HCT116 (cell line): ENCODE measurements at regions not wholly inside any gene's neighbourhood (a gene's known extent, or its start where the extent isn't known, plus 50 kb on each side); places are given as distances from the start of the nearest gene placed in this dataset.

Experiments used
- ATAC-seq: fragments of 200-7000 bp; cut with Tn5 transposase; 2 replicates; pipeline ENCODE4 v1.9.1; 2020; ENCODE audit warnings: mild to moderate bottlenecking, moderate library complexity
- BruUV-seq: library from RNA; stranded (reverse); fragments of 400-500 nt; replicated peaks from 2 replicates; lab custom pipeline; 2021; lab: Mats Ljungman, UMichigan
- CTCF ChIA-PET: fragments of 300-600 bp; sonication (Branson Sonifier 250); formaldehyde crosslinking; loops from one replicate; lab custom pipeline; 2021; ENCODE audit warnings: antibody characterized with exemption; lab: Charles Lee
- POLR2A ChIA-PET: fragments of 300-600, 350-600 bp; sonication (Branson Sonifier 250); formaldehyde crosslinking; loops from one replicate; lab custom pipeline; 2021; ENCODE audit warnings: antibody characterized with exemption; lab: Charles Lee
- RAD21 ChIA-PET, 2 experiments: fragments of 300-600 bp; sonication (Branson Sonifier 250); formaldehyde crosslinking; loops; one replicate each; lab custom pipeline; 2023; ENCODE audit warnings: low total read pairs in 2 of 2; ENCODE audit not compliant: uncharacterized antibody in 2 of 2, unreplicated experiment in 2 of 2, low non-redundant PET in 1 of 2; lab: Charles Lee
- DNase-seq: peaks from one replicate; pipeline ENCODE4 v3.0.0-alpha.2; 2010; ENCODE audit warnings: low read depth, low spot score
- H2AFZ ChIP-seq: fragments of 200-600 bp; shearing (Covaris generic), sonication (generic); 2 replicates; pipeline ENCODE4 v1.6.1; 2017; ENCODE audit warnings: low read depth, mixed run types, mixed read lengths, antibody characterized with exemption, low read length; ENCODE audit not compliant: poor library complexity, severe bottlenecking
- H3K27ac ChIP-seq: 2 replicates; pipeline ENCODE4 v1.5.1; 2012; ENCODE audit warnings: low read depth, low read length
- H3K27me3 ChIP-seq: fragments of 200-600 bp; sonication (generic); 2 replicates; pipeline ENCODE4 v1.6.1; 2016; ENCODE audit warnings: mixed run types, low read length, mixed read lengths; ENCODE audit not compliant: insufficient read depth
- H3K36me3 ChIP-seq, 2 experiments: fragments of 200-500 bp in 1 of 2; fragments of 200-600 bp in 1 of 2; sonication (Bioruptor generic) in 1 of 2; sonication (generic) in 1 of 2; 2 replicates each; pipeline versions ENCODE4 v1.5.1 to v1.6.1; 2014 to 2016; ENCODE audit warnings: low read length in 2 of 2, inconsistent platforms in 1 of 2, mixed read lengths in 1 of 2, mixed run types in 1 of 2; ENCODE audit not compliant: insufficient read depth in 2 of 2, control insufficient read depth in 1 of 2
- H3K4me1 ChIP-seq, 2 experiments: fragments of 200-600 bp in 1 of 2; sonication (generic) in 1 of 2; 2 replicates each; pipeline versions ENCODE4 v1.5.1 to v1.6.1; 2012 to 2017; ENCODE audit warnings: low read length in 2 of 2, inconsistent platforms in 1 of 2, mild to moderate bottlenecking in 1 of 2, mixed read lengths in 1 of 2, mixed run types in 1 of 2, moderate library complexity in 1 of 2; ENCODE audit not compliant: insufficient read depth in 2 of 2, control insufficient read depth in 1 of 2
- H3K4me2 ChIP-seq: fragments of 200-600 bp; sonication (generic); 2 replicates; pipeline ENCODE4 v1.6.1; 2017; ENCODE audit warnings: mixed run types, low read length, mixed read lengths
- H3K4me3 ChIP-seq, 2 experiments: fragments of 200-600 bp in 1 of 2; sonication (generic) in 1 of 2; replicated peaks in 1 of 2; 2 replicates each; pipeline ENCODE4 v1.5.1; 2011 to 2016; ENCODE audit warnings: low read length in 2 of 2, control low read depth in 1 of 2, low read depth in 1 of 2, mild to moderate bottlenecking in 1 of 2, mixed read lengths in 1 of 2, mixed run types in 1 of 2
- H3K79me2 ChIP-seq: fragments of 200-600 bp; sonication (generic); 2 replicates; pipeline ENCODE4 v1.6.1; 2017; ENCODE audit warnings: mild to moderate bottlenecking, mixed run types, low read length, moderate library complexity, mixed read lengths; ENCODE audit not compliant: insufficient read depth
- H3K9ac ChIP-seq: fragments of 200-600 bp; sonication (generic); 2 replicates; pipeline ENCODE4 v1.6.1; 2016; ENCODE audit warnings: low read length, mixed read lengths
- H3K9me2 ChIP-seq: fragments of 200-600 bp; sonication (generic), shearing (Covaris generic); 2 replicates; pipeline ENCODE4 v1.6.1; 2017; ENCODE audit warnings: mixed run types, mild to moderate bottlenecking, moderate library complexity; ENCODE audit not compliant: insufficient read depth
- H3K9me3 ChIP-seq, 2 experiments: fragments of 200-500 bp in 1 of 2; fragments of 200-600 bp in 1 of 2; sonication (Bioruptor generic) in 1 of 2; sonication (generic) in 1 of 2; 2 replicates each; pipeline ENCODE4 v1.6.1; 2014 to 2017; ENCODE audit warnings: low read length in 2 of 2, mixed read lengths in 2 of 2, inconsistent platforms in 1 of 2, low read depth in 1 of 2, mild to moderate bottlenecking in 1 of 2, mixed run types in 1 of 2, moderate library complexity in 1 of 2; ENCODE audit not compliant: control insufficient read depth in 1 of 2, insufficient read depth in 1 of 2
- H4K20me1 ChIP-seq: fragments of 200-600 bp; sonication (generic), shearing (Covaris generic); 2 replicates; pipeline ENCODE4 v1.6.1; 2017; ENCODE audit warnings: mixed run types, mild to moderate bottlenecking, moderate library complexity; ENCODE audit not compliant: insufficient read depth
- CBX3 ChIP-seq: IDR thresholded peaks from 2 replicates; pipeline ENCODE4 v1.6.1; 2012; ENCODE audit warnings: low read depth
- CEBPB ChIP-seq: IDR thresholded peaks from 2 replicates; pipeline ENCODE4 v1.6.1; 2012; ENCODE audit warnings: low read depth
- EZH2phosphoT487 ChIP-seq: fragments of 200-600 bp; IDR thresholded peaks from 2 replicates; pipeline ENCODE4 v1.6.1; 2018; ENCODE audit warnings: antibody characterized with exemption, borderline replicate concordance
- JUND ChIP-seq: IDR thresholded peaks from 2 replicates; pipeline ENCODE4 v1.6.1; 2012
- POLR2A ChIP-seq: IDR thresholded peaks from 2 replicates; pipeline ENCODE4 v1.7.0; 2011; ENCODE audit warnings: borderline replicate concordance; ENCODE audit not compliant: insufficient read depth, insufficient read length; ENCODE audit errors: extremely low read depth
- POLR2AphosphoS5 ChIP-seq: IDR thresholded peaks from 2 replicates; pipeline ENCODE4 v1.6.1; 2011; ENCODE audit warnings: mild to moderate bottlenecking, low read depth, low read length, moderate library complexity
- SIN3A ChIP-seq: IDR thresholded peaks from 2 replicates; pipeline ENCODE4 v1.6.1; 2012; ENCODE audit warnings: low read depth
- SP1 ChIP-seq: IDR thresholded peaks from 2 replicates; pipeline ENCODE4 v1.6.1; 2012; ENCODE audit warnings: low read depth
- TCF7L2 ChIP-seq: IDR thresholded peaks from 2 replicates; pipeline ENCODE4 v1.7.0; 2011; ENCODE audit warnings: borderline replicate concordance, inconsistent platforms; ENCODE audit not compliant: insufficient read depth, insufficient read length; ENCODE audit errors: extremely low read depth
- YY1 ChIP-seq: IDR thresholded peaks from 2 replicates; pipeline ENCODE4 v1.6.1; 2011; ENCODE audit warnings: low read length, low read depth, moderate library complexity, mild to moderate bottlenecking; ENCODE audit not compliant: insufficient replicate concordance; ENCODE audit errors: extremely low read depth
- ZFX ChIP-seq: fragments of 450-650 bp; IDR thresholded peaks from 2 replicates; pipeline ENCODE4 v1.6.1; 2017
- ZNF274 ChIP-seq: fragments of 200-500 bp; sonication (Bioruptor generic); IDR thresholded peaks from 2 replicates; pipeline ENCODE4 v1.6.1; 2014; ENCODE audit warnings: mild to moderate bottlenecking, low read depth, low read length, inconsistent platforms
- intact Hi-C: fragments of 100-400 bp; cut with micrococcal nuclease; formaldehyde crosslinking; loops from 2 replicates; pipeline ENCODE4 v1.10.0; 2022
- TF ChIP-seq, protein P1 (sequence below), 3 experiments: fragments of 200-600 bp in 1 of 3; sonication (generic) in 1 of 3; IDR thresholded peaks in 2 of 3; conservative IDR thresholded peaks in 1 of 3; 2 replicates each; pipeline ENCODE4 v1.5.1; 2012 to 2017; ENCODE audit warnings: low read depth in 2 of 3, low read length in 2 of 3, antibody characterized with exemption in 1 of 3, borderline replicate concordance in 1 of 3, control low read depth in 1 of 3, mild to moderate bottlenecking in 1 of 3, mixed read lengths in 1 of 3, mixed run types in 1 of 3, moderate library complexity in 1 of 3; ENCODE audit not compliant: insufficient read depth in 1 of 3
- TF ChIP-seq, protein P2 (sequence below): IDR thresholded peaks from 2 replicates; pipeline ENCODE4 v1.6.1; 2011; ENCODE audit warnings: mild to moderate bottlenecking, low read length, moderate library complexity; ENCODE audit not compliant: insufficient replicate concordance; ENCODE audit errors: extremely low read depth

GRCh38 chr3:40920041-40920440, 279.3 kb upstream of the CTNNB1 start:
- ATAC-seq (no peak), DNase-seq (no peak)
- ChIA-PET CTCF (no interaction called here), RAD21 (interaction anchor here in 1 of 2 experiments (0.6 kb wide), 1 partner anchor 644 kb away, joined by 4 read pairs; no protein-coding TSS in a partner anchor), POLR2A (no interaction called here)
- Histone ChIP-seq H3K27me3 (no peaks in the 10 kb centered on the region), H4K20me1 (no peaks in the 10 kb centered on the region), H3K36me3 (no peaks in the 10 kb centered on the region), H3K9me2 (no peaks in the 10 kb centered on the region), H3K4me1 (no peaks in the 10 kb centered on the region), H3K79me2 (no peaks in the 10 kb centered on the region), H3K4me3 (no peak overlapping the region), H3K4me2 (no peak overlapping the region), H3K9me3 (no peaks in the 10 kb centered on the region), H3K9ac (no peak overlapping the region), H3K27ac (no peak overlapping the region), H2AFZ (no peak overlapping the region)
- intact Hi-C loops = no loop called here
- TF ChIP-seq SIN3A (no peak), JUND (no peak), CBX3 (no peak), SP1 (no peak), YY1 (no peak), TCF7L2 (no peak), CEBPB (no peak)
- TF ChIP-seq, protein P1, sequence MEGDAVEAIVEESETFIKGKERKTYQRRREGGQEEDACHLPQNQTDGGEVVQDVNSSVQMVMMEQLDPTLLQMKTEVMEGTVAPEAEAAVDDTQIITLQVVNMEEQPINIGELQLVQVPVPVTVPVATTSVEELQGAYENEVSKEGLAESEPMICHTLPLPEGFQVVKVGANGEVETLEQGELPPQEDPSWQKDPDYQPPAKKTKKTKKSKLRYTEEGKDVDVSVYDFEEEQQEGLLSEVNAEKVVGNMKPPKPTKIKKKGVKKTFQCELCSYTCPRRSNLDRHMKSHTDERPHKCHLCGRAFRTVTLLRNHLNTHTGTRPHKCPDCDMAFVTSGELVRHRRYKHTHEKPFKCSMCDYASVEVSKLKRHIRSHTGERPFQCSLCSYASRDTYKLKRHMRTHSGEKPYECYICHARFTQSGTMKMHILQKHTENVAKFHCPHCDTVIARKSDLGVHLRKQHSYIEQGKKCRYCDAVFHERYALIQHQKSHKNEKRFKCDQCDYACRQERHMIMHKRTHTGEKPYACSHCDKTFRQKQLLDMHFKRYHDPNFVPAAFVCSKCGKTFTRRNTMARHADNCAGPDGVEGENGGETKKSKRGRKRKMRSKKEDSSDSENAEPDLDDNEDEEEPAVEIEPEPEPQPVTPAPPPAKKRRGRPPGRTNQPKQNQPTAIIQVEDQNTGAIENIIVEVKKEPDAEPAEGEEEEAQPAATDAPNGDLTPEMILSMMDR (IDR thresholded peaks at IDR 0.05 in 2 of 3, conservative IDR thresholded peaks at IDR 0.05 in 1 of 3; ENCODE audit: borderline replicate concordance in 1 of 3, insufficient read depth in 1 of 3, low read depth in 2 of 3, low read length in 2 of 3) = no peak
- no TSS peak for BruUV-seq

- Histone ChIP-seq H3K4me3 (no peak overlapping the region), H3K4me2 (no peak overlapping the region), H3K9ac (no peak overlapping the region), H3K36me3 (no peaks in the 10 kb centered on the region), H2AFZ (no peak overlapping the region), H4K20me1 (no peaks in the 10 kb centered on the region), H3K4me1 (no peaks in the 10 kb centered on the region), H3K79me2 (no peaks in the 10 kb centered on the region), H3K9me3 (no peaks in the 10 kb centered on the region), H3K27me3 (no peaks in the 10 kb centered on the region), H3K27ac (no peak overlapping the region), H3K9me2 (no peaks in the 10 kb centered on the region)
- DNase-seq (no peak), ATAC-seq (no peak)
- ChIA-PET POLR2A (no interaction called here), CTCF (no interaction called here), RAD21 (no interaction called here)
- intact Hi-C loops = no loop called here
- no TSS peak for BruUV-seq
- no peak for TF ChIP-seq CBX3
- TF ChIP-seq EZH2phosphoT487 = no peak
- no peak for TF ChIP-seq SIN3A
- TF ChIP-seq ZFX = no peak
- no peak for TF ChIP-seq JUND
- TF ChIP-seq POLR2AphosphoS5 = no peak
- TF ChIP-seq ZNF274 = no peak
- no peak for TF ChIP-seq POLR2A
- TF ChIP-seq, protein P2, sequence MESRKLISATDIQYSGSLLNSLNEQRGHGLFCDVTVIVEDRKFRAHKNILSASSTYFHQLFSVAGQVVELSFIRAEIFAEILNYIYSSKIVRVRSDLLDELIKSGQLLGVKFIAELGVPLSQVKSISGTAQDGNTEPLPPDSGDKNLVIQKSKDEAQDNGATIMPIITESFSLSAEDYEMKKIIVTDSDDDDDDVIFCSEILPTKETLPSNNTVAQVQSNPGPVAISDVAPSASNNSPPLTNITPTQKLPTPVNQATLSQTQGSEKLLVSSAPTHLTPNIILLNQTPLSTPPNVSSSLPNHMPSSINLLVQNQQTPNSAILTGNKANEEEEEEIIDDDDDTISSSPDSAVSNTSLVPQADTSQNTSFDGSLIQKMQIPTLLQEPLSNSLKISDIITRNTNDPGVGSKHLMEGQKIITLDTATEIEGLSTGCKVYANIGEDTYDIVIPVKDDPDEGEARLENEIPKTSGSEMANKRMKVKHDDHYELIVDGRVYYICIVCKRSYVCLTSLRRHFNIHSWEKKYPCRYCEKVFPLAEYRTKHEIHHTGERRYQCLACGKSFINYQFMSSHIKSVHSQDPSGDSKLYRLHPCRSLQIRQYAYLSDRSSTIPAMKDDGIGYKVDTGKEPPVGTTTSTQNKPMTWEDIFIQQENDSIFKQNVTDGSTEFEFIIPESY = no peak
Observed at GRCh38 chr3:40921251-40921650, 278.1 kb upstream of the CTNNB1 start.
